HT1080 (cell line): ENCODE measurements at regions not wholly inside any gene's neighbourhood (a gene's known extent, or its start where the extent isn't known, plus 50 kb on each side); places are given as distances from the start of the nearest gene placed in this dataset.
A peak's percentile ranks its signal among the peaks of the same experiment; 100 is the strongest.
"Not testable (repeated sequence)": the region's sequence is repeated elsewhere in the genome, so short reads cannot be mapped to it uniquely, and the experiment has no call there.

Experiments
- DNase-seq: peaks from one replicate; pipeline ENCODE4 v3.0.0-alpha.2; 2015; ENCODE audit warnings: low read depth

GRCh38 chr3:150357923-150358607 is 50.0 kb upstream of the TSC22D2 start:
- no peak for DNase-seq

- DNase-seq: no peak
Observed at GRCh38 chr3:150357140-150357539, 51.0 kb upstream of the TSC22D2 start.

- DNase-seq: peak; percentile 40
Observed at GRCh38 chr3:150355574-150355973, 52.5 kb upstream of the TSC22D2 start.

GRCh38 chr3:150352931-150353330 is 55.2 kb upstream of the TSC22D2 start:
- DNase-seq: no peak

- DNase-seq: peak; percentile 65
Observed at GRCh38 chr3:150351398-150351797, 56.7 kb upstream of the TSC22D2 start.

GRCh38 chr3:150349314-150350097 is 58.6 kb upstream of the TSC22D2 start:
- DNase-seq: no peak

- peak; percentile 95 for DNase-seq
Observed at GRCh38 chr3:150348500-150348899, 59.6 kb upstream of the TSC22D2 start.

- DNase-seq: no peak
Observed at GRCh38 chr3:150346981-150347863, 60.9 kb upstream of the TSC22D2 start.

- DNase-seq: no peak
Observed at GRCh38 chr3:150346266-150346665, 61.8 kb upstream of the TSC22D2 start.

- peak; percentile 55 for DNase-seq
Observed at GRCh38 chr3:150345021-150345538, 63.0 kb upstream of the TSC22D2 start.

- no peak for DNase-seq
Observed at GRCh38 chr3:150344079-150344759, 63.9 kb upstream of the TSC22D2 start.

- no peak for DNase-seq
Observed at GRCh38 chr3:150342896-150343467, 65.1 kb upstream of the TSC22D2 start.

GRCh38 chr3:150341891-150342290 is 66.2 kb upstream of the TSC22D2 start:
- no peak for DNase-seq

GRCh38 chr3:150336363-150336762 is 71.7 kb upstream of the TSC22D2 start:
- not testable (repeated sequence) for DNase-seq

GRCh38 chr3:150335631-150336030 is 72.5 kb upstream of the TSC22D2 start:
- DNase-seq: no peak

- DNase-seq: no peak
Observed at GRCh38 chr3:150334974-150335373, 73.1 kb upstream of the TSC22D2 start.

GRCh38 chr3:150333477-150333876 is 74.6 kb upstream of the TSC22D2 start:
- no peak for DNase-seq

GRCh38 chr3:150331978-150332568 is 76.0 kb upstream of the TSC22D2 start:
- peak; percentile 73 for DNase-seq

GRCh38 chr3:150330872-150331271 is 77.2 kb upstream of the TSC22D2 start:
- no peak for DNase-seq

- no peak for DNase-seq
Observed at GRCh38 chr3:150330174-150330573, 77.9 kb upstream of the TSC22D2 start.
